Muscle layer of duodenum (tissue), 2 donors: ENCODE measurements at regions not wholly inside any gene's neighbourhood (a gene's known extent, or its start where the extent isn't known, plus 50 kb on each side); places are given as distances from the start of the nearest gene placed in this dataset.
"Not testable (repeated sequence)": the region's sequence is repeated elsewhere in the genome, so short reads cannot be mapped to it uniquely, and the experiment has no call there.

Experiments
- H3K27ac ChIP-seq: one replicate; pipeline ENCODE4 v1.7.0; 2013; ENCODE audit warnings: mild to moderate bottlenecking, low read length
- H3K27me3 ChIP-seq: one replicate; pipeline ENCODE4 v1.7.0; 2013; ENCODE audit warnings: low read depth, mild to moderate bottlenecking, control low read depth, low read length
- H3K36me3 ChIP-seq, 2 donors: one replicate each; pipeline ENCODE4 v1.7.0; 2013; ENCODE audit warnings: low read length in 2 of 2, control low read depth in 1 of 2, mild to moderate bottlenecking in 1 of 2; ENCODE audit not compliant: insufficient read depth in 2 of 2, control insufficient read depth in 1 of 2
- H3K4me1 ChIP-seq, 2 donors: one replicate each; pipeline ENCODE4 v1.7.0; 2013; ENCODE audit warnings: low read length in 2 of 2, mild to moderate bottlenecking in 2 of 2, control low read depth in 1 of 2, moderate library complexity in 1 of 2; ENCODE audit not compliant: insufficient read depth in 2 of 2, control insufficient read depth in 1 of 2
- H3K4me3 ChIP-seq, 2 donors: one replicate each; pipeline ENCODE4 v1.7.0; 2013; ENCODE audit warnings: low read length in 2 of 2, low read depth in 1 of 2, mild to moderate bottlenecking in 1 of 2
- H3K9me3 ChIP-seq, 2 donors: one replicate each; pipeline ENCODE4 v1.7.0; 2013; ENCODE audit warnings: low read length in 2 of 2, control low read depth in 1 of 2, mild to moderate bottlenecking in 1 of 2; ENCODE audit not compliant: control insufficient read depth in 1 of 2
- donor health status: healthy.

GRCh38 chrX:65595460-65595876 lies 60.9 kb upstream of the LAS1L start:
- H3K4me3 ChIP-seq: peak overlapping the region in 1 of 2 donors; percentile 21
- H3K27ac ChIP-seq: peak overlapping the region; percentile 80
- H3K36me3 ChIP-seq: no peaks in the 10 kb centered on the region
- no peaks in the 10 kb centered on the region for H3K27me3 ChIP-seq
- H3K4me1 ChIP-seq: peaks cover 6 to 9% of the 10 kb centered on the region in 2 donors
- H3K9me3 ChIP-seq: no peaks in the 10 kb centered on the region

DNA sequence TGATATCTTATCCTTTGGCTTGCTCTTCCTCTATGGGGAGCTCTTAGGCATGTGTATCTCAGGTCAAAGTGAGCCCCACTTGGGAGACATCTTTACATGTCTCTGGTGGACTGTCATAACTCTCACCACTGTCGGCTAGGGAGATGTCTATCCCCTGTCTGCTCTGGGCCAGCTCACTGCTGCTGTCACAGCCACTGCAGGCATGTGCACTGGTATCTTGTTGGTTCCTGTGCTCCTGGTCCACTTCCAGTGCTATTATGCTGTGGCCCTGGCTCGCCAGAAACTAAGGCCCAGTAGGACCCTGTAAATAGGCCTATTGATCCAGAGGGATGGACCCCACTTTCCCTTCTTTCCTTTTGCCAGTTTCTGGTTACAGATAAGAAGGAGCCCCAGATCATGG lies 56.6 kb upstream of the LAS1L start:
- H3K27ac ChIP-seq: no peak overlapping the region
- H3K4me3 ChIP-seq: no peak overlapping the region
- H3K27me3 ChIP-seq: no peaks in the 10 kb centered on the region
- H3K36me3 ChIP-seq: no peaks in the 10 kb centered on the region
- peaks cover 6 to 20% of the 10 kb centered on the region in 2 donors for H3K4me1 ChIP-seq
- H3K9me3 ChIP-seq: no peaks in the 10 kb centered on the region

DNA sequence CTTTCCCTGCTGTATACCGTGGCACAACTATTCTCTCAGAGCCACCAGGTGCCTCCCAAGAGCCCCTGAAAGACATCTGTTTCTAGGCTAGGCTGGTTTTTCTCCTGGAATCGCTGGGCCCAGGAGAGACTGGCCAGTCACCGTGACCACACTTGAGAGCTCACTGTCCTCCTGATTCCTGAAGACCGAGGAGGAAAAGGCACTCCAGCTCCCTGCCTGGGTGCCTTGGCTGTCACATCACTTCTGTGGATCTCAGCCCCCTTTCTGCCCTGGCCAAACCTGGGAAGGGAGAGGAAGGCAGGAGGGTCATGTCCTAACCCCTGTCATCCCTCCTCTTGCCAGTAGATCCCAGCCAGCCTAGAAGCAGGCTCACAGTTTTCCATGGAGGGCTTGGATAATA lies 54.7 kb upstream of the LAS1L start:
- H3K9me3 ChIP-seq: no peaks in the 10 kb centered on the region
- H3K4me3 ChIP-seq: no peak overlapping the region
- H3K4me1 ChIP-seq: peaks cover 0 to 14% of the 10 kb centered on the region in 2 donors
- no peaks in the 10 kb centered on the region for H3K27me3 ChIP-seq
- no peak overlapping the region for H3K27ac ChIP-seq
- H3K36me3 ChIP-seq: no peaks in the 10 kb centered on the region

GRCh38 chrX:65588795-65589194 lies 54.2 kb upstream of the LAS1L start:
- Histone ChIP-seq H3K36me3 (no peaks in the 10 kb centered on the region), H3K27ac (no peak overlapping the region), H3K9me3 (no peaks in the 10 kb centered on the region), H3K4me3 (no peak overlapping the region), H3K27me3 (no peaks in the 10 kb centered on the region), H3K4me1 (peaks cover 0 to 14% of the 10 kb centered on the region in 2 donors)

- Histone ChIP-seq H3K4me3 (no peak overlapping the region), H3K36me3 (no peaks in the 10 kb centered on the region), H3K27ac (no peak overlapping the region), H3K27me3 (no peaks in the 10 kb centered on the region), H3K4me1 (peaks cover 0 to 14% of the 10 kb centered on the region in 2 donors), H3K9me3 (no peaks in the 10 kb centered on the region)
Measured at GRCh38 chrX:65587616-65588526, 53.3 kb upstream of the LAS1L start.

- Histone ChIP-seq H3K27ac (no peak overlapping the region), H3K36me3 (no peaks in the 10 kb centered on the region), H3K9me3 (no peaks in the 10 kb centered on the region), H3K27me3 (no peaks in the 10 kb centered on the region), H3K4me3 (no peak overlapping the region), H3K4me1 (peaks cover 0 to 14% of the 10 kb centered on the region in 2 donors)
Measured at GRCh38 chrX:65586491-65586890, 51.9 kb upstream of the LAS1L start.

DNA sequence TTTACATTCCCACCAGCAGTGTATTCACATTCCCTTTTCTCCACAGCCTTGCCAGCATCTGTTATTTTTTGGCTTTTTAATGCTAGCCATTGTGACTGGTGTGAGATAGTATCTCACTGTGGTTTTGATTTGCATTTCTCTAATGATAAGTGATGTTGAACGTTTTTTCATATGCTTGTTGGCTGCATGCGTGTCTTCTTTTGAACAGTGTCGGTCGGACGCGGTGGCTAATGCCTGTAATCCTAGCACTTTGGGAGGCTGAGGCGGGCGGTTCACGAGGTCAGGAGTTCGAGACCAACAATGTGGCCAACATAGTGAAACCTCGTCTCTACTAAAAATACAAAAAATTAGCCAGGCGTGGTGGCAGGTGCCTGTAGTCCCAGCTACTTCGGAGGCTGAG lies 50.6 kb upstream of the LAS1L start:
- H3K27me3 ChIP-seq, H3K9me3 ChIP-seq, H3K4me3 ChIP-seq, H3K36me3 ChIP-seq, H3K27ac ChIP-seq: not testable (repeated sequence)
- peaks cover 0 to 14% of the 10 kb centered on the region in 2 donors for H3K4me1 ChIP-seq
